ENCODE measurements at regions not wholly inside any gene's neighbourhood (a gene's known extent, or its start where the extent isn't known, plus 50 kb on each side); places are given as distances from the start of the nearest gene placed in this dataset.

GRCh38 chr1:244254467-244254866 lies 197.2 kb downstream of the ADSS2 start:
- TF ChIP-seq, protein P1, sequence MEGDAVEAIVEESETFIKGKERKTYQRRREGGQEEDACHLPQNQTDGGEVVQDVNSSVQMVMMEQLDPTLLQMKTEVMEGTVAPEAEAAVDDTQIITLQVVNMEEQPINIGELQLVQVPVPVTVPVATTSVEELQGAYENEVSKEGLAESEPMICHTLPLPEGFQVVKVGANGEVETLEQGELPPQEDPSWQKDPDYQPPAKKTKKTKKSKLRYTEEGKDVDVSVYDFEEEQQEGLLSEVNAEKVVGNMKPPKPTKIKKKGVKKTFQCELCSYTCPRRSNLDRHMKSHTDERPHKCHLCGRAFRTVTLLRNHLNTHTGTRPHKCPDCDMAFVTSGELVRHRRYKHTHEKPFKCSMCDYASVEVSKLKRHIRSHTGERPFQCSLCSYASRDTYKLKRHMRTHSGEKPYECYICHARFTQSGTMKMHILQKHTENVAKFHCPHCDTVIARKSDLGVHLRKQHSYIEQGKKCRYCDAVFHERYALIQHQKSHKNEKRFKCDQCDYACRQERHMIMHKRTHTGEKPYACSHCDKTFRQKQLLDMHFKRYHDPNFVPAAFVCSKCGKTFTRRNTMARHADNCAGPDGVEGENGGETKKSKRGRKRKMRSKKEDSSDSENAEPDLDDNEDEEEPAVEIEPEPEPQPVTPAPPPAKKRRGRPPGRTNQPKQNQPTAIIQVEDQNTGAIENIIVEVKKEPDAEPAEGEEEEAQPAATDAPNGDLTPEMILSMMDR (IDR thresholded peaks at IDR 0.05) = no peak
- no peak for TF ChIP-seq POLR2A (IDR thresholded peaks at IDR 0.05)
